ENCODE measurements at regions not wholly inside any gene's neighbourhood (a gene's known extent, or its start where the extent isn't known, plus 50 kb on each side); places are given as distances from the start of the nearest gene placed in this dataset.
"Not testable (repeated sequence)": the region's sequence is repeated elsewhere in the genome, so short reads cannot be mapped to it uniquely, and the experiment has no call there.

GRCh38 chr10:23493711-23494110, 54.8 kb downstream of the OTUD1 start:
- ChIA-PET POLR2A (no interaction called here), CTCF (no interaction called here)
- DNase-seq (ENCODE audit: extremely low spot score) = no peak
- TF ChIP-seq FOXK2 (IDR thresholded peaks at IDR 0.05) = no peak
- no peak for TF ChIP-seq SP1 (IDR thresholded peaks at IDR 0.05)
- no peak for TF ChIP-seq PKNOX1 (IDR thresholded peaks at IDR 0.05)
- TF ChIP-seq L3MBTL2 (conservative IDR thresholded peaks at IDR 0.05) = no peak
- no peak for TF ChIP-seq CTBP1 (IDR thresholded peaks at IDR 0.05; ENCODE audit: borderline replicate concordance)
- TF ChIP-seq FOXM1 (IDR thresholded peaks at IDR 0.05; ENCODE audit: borderline replicate concordance) = no peak
- no peak for TF ChIP-seq HDGF (IDR thresholded peaks at IDR 0.05; ENCODE audit: borderline replicate concordance)
- TF ChIP-seq ELF4 (IDR thresholded peaks at IDR 0.05) = no peak

- CTCF ChIA-PET = interaction anchor here (1.3 kb wide), 1 partner anchor 20 kb away, joined by 4 read pairs; no protein-coding TSS in a partner anchor
- POLR2A ChIA-PET = no interaction called here
- DNase-seq (ENCODE audit: extremely low spot score) = no peak
- TF ChIP-seq BHLHE40 (IDR thresholded peaks at IDR 0.05; ENCODE audit: borderline replicate concordance) (no peak), FOXA1 (IDR thresholded peaks at IDR 0.05) (no peak), ARNT (IDR thresholded peaks at IDR 0.05) (no peak), SUZ12 (IDR thresholded peaks at IDR 0.05) (no peak), ZNF384 (IDR thresholded peaks at IDR 0.05) (no peak), ELF4 (IDR thresholded peaks at IDR 0.05) (no peak), PKNOX1 (IDR thresholded peaks at IDR 0.05) (no peak), HDGF (IDR thresholded peaks at IDR 0.05; ENCODE audit: borderline replicate concordance) (no peak), L3MBTL2 (conservative IDR thresholded peaks at IDR 0.05) (no peak), LEF1 (IDR thresholded peaks at IDR 0.05; ENCODE audit: borderline replicate concordance) (no peak), NFRKB (IDR thresholded peaks at IDR 0.05) (no peak), TARDBP (IDR thresholded peaks at IDR 0.05) (no peak), FOXM1 (IDR thresholded peaks at IDR 0.05; ENCODE audit: borderline replicate concordance) (no peak), FOXK2 (IDR thresholded peaks at IDR 0.05) (no peak), CTBP1 (IDR thresholded peaks at IDR 0.05; ENCODE audit: borderline replicate concordance) (no peak), SP1 (IDR thresholded peaks at IDR 0.05) (no peak)
Observed at GRCh38 chr10:23496727-23497126, 57.9 kb downstream of the OTUD1 start.

GRCh38 chr10:23499372-23500132, 60.7 kb downstream of the OTUD1 start:
- ChIA-PET CTCF (no interaction called here), POLR2A (no interaction called here)
- TF ChIP-seq CTBP1 (IDR thresholded peaks at IDR 0.05; ENCODE audit: borderline replicate concordance) = no peak
- TF ChIP-seq ARNT (IDR thresholded peaks at IDR 0.05) = no peak
- no peak for TF ChIP-seq ELF4 (IDR thresholded peaks at IDR 0.05)
- no peak for TF ChIP-seq PKNOX1 (IDR thresholded peaks at IDR 0.05)
- no peak for TF ChIP-seq LEF1 (IDR thresholded peaks at IDR 0.05; ENCODE audit: borderline replicate concordance)
- DNase-seq (ENCODE audit: extremely low spot score) = no peak

GRCh38 chr10:23505797-23506465, 67.1 kb downstream of the OTUD1 start:
- no peak for DNase-seq (ENCODE audit: extremely low spot score)
- no peak for TF ChIP-seq HDGF (IDR thresholded peaks at IDR 0.05; ENCODE audit: borderline replicate concordance)
- no peak for TF ChIP-seq ELF4 (IDR thresholded peaks at IDR 0.05)
- no peak for TF ChIP-seq SUZ12 (IDR thresholded peaks at IDR 0.05)
- TF ChIP-seq L3MBTL2 (conservative IDR thresholded peaks at IDR 0.05) = no peak
- TF ChIP-seq ZNF384 (IDR thresholded peaks at IDR 0.05) = no peak
- no peak for TF ChIP-seq FOXK2 (IDR thresholded peaks at IDR 0.05)
- TF ChIP-seq LEF1 (IDR thresholded peaks at IDR 0.05; ENCODE audit: borderline replicate concordance) = no peak
- no peak for TF ChIP-seq BHLHE40 (IDR thresholded peaks at IDR 0.05; ENCODE audit: borderline replicate concordance)
- no peak for TF ChIP-seq CTBP1 (IDR thresholded peaks at IDR 0.05; ENCODE audit: borderline replicate concordance)
- TF ChIP-seq PKNOX1 (IDR thresholded peaks at IDR 0.05) = no peak
- TF ChIP-seq FOXM1 (IDR thresholded peaks at IDR 0.05; ENCODE audit: borderline replicate concordance) = no peak
- no peak for TF ChIP-seq ARNT (IDR thresholded peaks at IDR 0.05)
- no peak for TF ChIP-seq TARDBP (IDR thresholded peaks at IDR 0.05)
- CTCF ChIA-PET = no interaction called here
- POLR2A ChIA-PET = no interaction called here

GRCh38 chr10:23512355-23513058, 73.6 kb downstream of the OTUD1 start:
- TF ChIP-seq L3MBTL2 (conservative IDR thresholded peaks at IDR 0.05) (no peak), TARDBP (IDR thresholded peaks at IDR 0.05) (no peak), FOXK2 (IDR thresholded peaks at IDR 0.05) (no peak), FOXA1 (IDR thresholded peaks at IDR 0.05) (no peak), LEF1 (IDR thresholded peaks at IDR 0.05; ENCODE audit: borderline replicate concordance) (no peak), ELF4 (IDR thresholded peaks at IDR 0.05) (no peak), SUZ12 (IDR thresholded peaks at IDR 0.05) (no peak), NFRKB (IDR thresholded peaks at IDR 0.05) (no peak), SP1 (IDR thresholded peaks at IDR 0.05) (no peak), ARNT (IDR thresholded peaks at IDR 0.05) (no peak), ZNF384 (IDR thresholded peaks at IDR 0.05) (no peak), CTBP1 (IDR thresholded peaks at IDR 0.05; ENCODE audit: borderline replicate concordance) (no peak), FOXM1 (IDR thresholded peaks at IDR 0.05; ENCODE audit: borderline replicate concordance) (no peak), PKNOX1 (IDR thresholded peaks at IDR 0.05) (no peak), HDGF (IDR thresholded peaks at IDR 0.05; ENCODE audit: borderline replicate concordance) (no peak)
- DNase-seq (ENCODE audit: extremely low spot score) = no peak
- POLR2A ChIA-PET = no interaction called here
- CTCF ChIA-PET = no interaction called here

- CTCF ChIA-PET = not testable (repeated sequence)
Observed at GRCh38 chr10:23513621-23514020, 74.7 kb downstream of the OTUD1 start.

More at GRCh38 chr10:23513621-23514020, 74.7 kb downstream of the OTUD1 start:
- DNase-seq (ENCODE audit: extremely low spot score) = not testable (repeated sequence)
- POLR2A ChIA-PET = interaction anchor here (1.1 kb wide), 1 partner anchor 9 kb away, joined by 4 read pairs; no protein-coding TSS in a partner anchor

Data from HEK293T (cell line).